ENCODE measurements at regions not wholly inside any gene's neighbourhood (a gene's known extent, or its start where the extent isn't known, plus 50 kb on each side); places are given as distances from the start of the nearest gene placed in this dataset.

GRCh38 chr1:214214851-214215250, 66.1 kb upstream of the SMYD2 start:
- Histone ChIP-seq H3K27ac (ENCODE audit: low read length) (no peak overlapping the region), H3K4me3 (ENCODE audit: low read depth in 2 of 2, low read length in 2 of 2) (no peak overlapping the region), H3K4me1 (ENCODE audit: control insufficient read depth, insufficient read depth, low read length) (peaks cover 6% of the 10 kb centered on the region), H3K36me3 (ENCODE audit: control insufficient read depth, insufficient read depth, low read length) (no peaks in the 10 kb centered on the region), H3K27me3 (ENCODE audit: control insufficient read depth, insufficient read depth, low read length) (peaks cover 21% of the 10 kb centered on the region), H3K9me3 (ENCODE audit: control insufficient read depth, insufficient read depth, low read depth, low read length) (no peaks in the 10 kb centered on the region)
- intact Hi-C loops (cut with micrococcal nuclease; ENCODE audit: unreplicated experiment) = loop anchor here (1.0 to 5.0 kb wide), 2 partner anchors 97 to 114 kb away; no protein-coding TSS in a partner anchor
- in situ Hi-C loops (cut with HindIII; ENCODE audit: low pct_unique_long_range_greater_than_20kb, low sequenced_read_pairs) = no loop called here
- ChIA-PET CTCF (interaction anchor here (0.6 to 4.7 kb wide), 5 partner anchors 34 to 366 kb away, joined by 3 to 71 read pairs (median 3); no protein-coding TSS in a partner anchor), POLR2A (interaction anchor here (0.6 kb wide), 2 partner anchors 43 to 110 kb away, joined by 3 read pairs; no protein-coding TSS in a partner anchor)
- ATAC-seq (no peak), DNase-seq (ENCODE audit: low read depth, low spot score) (no peak)
- BruUV-seq (replicated peaks) = no TSS peak
- TF ChIP-seq POLR2AphosphoS5 (IDR thresholded peaks at IDR 0.05; ENCODE audit: low read depth, low read length) (no peak), SIN3A (IDR thresholded peaks at IDR 0.05; ENCODE audit: borderline replicate concordance, insufficient read depth, low read depth, low read length) (no peak), CTCF (IDR thresholded peaks at IDR 0.05) (no peak), TCF7L2 (IDR thresholded peaks at IDR 0.05; ENCODE audit: low read depth, low read length) (no peak)
- TF ChIP-seq, protein P1, sequence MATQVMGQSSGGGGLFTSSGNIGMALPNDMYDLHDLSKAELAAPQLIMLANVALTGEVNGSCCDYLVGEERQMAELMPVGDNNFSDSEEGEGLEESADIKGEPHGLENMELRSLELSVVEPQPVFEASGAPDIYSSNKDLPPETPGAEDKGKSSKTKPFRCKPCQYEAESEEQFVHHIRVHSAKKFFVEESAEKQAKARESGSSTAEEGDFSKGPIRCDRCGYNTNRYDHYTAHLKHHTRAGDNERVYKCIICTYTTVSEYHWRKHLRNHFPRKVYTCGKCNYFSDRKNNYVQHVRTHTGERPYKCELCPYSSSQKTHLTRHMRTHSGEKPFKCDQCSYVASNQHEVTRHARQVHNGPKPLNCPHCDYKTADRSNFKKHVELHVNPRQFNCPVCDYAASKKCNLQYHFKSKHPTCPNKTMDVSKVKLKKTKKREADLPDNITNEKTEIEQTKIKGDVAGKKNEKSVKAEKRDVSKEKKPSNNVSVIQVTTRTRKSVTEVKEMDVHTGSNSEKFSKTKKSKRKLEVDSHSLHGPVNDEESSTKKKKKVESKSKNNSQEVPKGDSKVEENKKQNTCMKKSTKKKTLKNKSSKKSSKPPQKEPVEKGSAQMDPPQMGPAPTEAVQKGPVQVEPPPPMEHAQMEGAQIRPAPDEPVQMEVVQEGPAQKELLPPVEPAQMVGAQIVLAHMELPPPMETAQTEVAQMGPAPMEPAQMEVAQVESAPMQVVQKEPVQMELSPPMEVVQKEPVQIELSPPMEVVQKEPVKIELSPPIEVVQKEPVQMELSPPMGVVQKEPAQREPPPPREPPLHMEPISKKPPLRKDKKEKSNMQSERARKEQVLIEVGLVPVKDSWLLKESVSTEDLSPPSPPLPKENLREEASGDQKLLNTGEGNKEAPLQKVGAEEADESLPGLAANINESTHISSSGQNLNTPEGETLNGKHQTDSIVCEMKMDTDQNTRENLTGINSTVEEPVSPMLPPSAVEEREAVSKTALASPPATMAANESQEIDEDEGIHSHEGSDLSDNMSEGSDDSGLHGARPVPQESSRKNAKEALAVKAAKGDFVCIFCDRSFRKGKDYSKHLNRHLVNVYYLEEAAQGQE (IDR thresholded peaks at IDR 0.05; ENCODE audit: insufficient read depth in 1 of 2, low read depth in 2 of 2, low read length in 1 of 2) = no peak

- in situ Hi-C loops (cut with HindIII; ENCODE audit: low pct_unique_long_range_greater_than_20kb, low sequenced_read_pairs) (no loop called here), intact Hi-C loops (cut with micrococcal nuclease; ENCODE audit: unreplicated experiment) (no loop called here)
- Histone ChIP-seq H3K27me3 (ENCODE audit: control insufficient read depth, insufficient read depth, low read length) (peaks cover 27% of the 10 kb centered on the region), H3K4me1 (ENCODE audit: control insufficient read depth, insufficient read depth, low read length) (peaks cover 6% of the 10 kb centered on the region), H3K9me3 (ENCODE audit: control insufficient read depth, insufficient read depth, low read depth, low read length) (no peaks in the 10 kb centered on the region), H3K27ac (ENCODE audit: low read length) (no peak overlapping the region), H3K36me3 (ENCODE audit: control insufficient read depth, insufficient read depth, low read length) (no peaks in the 10 kb centered on the region), H3K4me3 (ENCODE audit: low read depth in 2 of 2, low read length in 2 of 2) (no peak overlapping the region)
- CTCF ChIA-PET = interaction anchor here (0.6 to 4.7 kb wide), 2 partner anchors 23 to 114 kb away, joined by 3 to 71 read pairs; no protein-coding TSS in a partner anchor
- BruUV-seq (replicated peaks) = no TSS peak
- POLR2A ChIA-PET = no interaction called here
- TF ChIP-seq CTCF (IDR thresholded peaks at IDR 0.05) (no peak), TCF7L2 (IDR thresholded peaks at IDR 0.05; ENCODE audit: low read depth, low read length) (no peak)
- TF ChIP-seq, protein P1 (IDR thresholded peaks at IDR 0.05; ENCODE audit: insufficient read depth in 1 of 2, low read depth in 2 of 2, low read length in 1 of 2) = no peak
- ATAC-seq = no peak; the same call in 1 of the 2 replicates
- no peak for DNase-seq (ENCODE audit: low read depth, low spot score)
These were observed 65.4 kb upstream of the SMYD2 start for GRCh38 chr1:214215583-214215982.
